H9 (cell line): ENCODE measurements at regions not wholly inside any gene's neighbourhood (a gene's known extent, or its start where the extent isn't known, plus 50 kb on each side); places are given as distances from the start of the nearest gene placed in this dataset.

Experiments
- DNase-seq: peaks from one replicate; pipeline ENCODE4 v3.0.0-alpha.2; 2017
- H2AFZ ChIP-seq: one replicate; pipeline ENCODE4 v1.6.1; 2013; ENCODE audit warnings: mild to moderate bottlenecking, low read length, control low read depth, moderate library complexity
- H2AK5ac ChIP-seq: 2 replicates; pipeline ENCODE4 v1.6.1; 2013; ENCODE audit warnings: low read length, control low read depth, mixed read lengths; ENCODE audit not compliant: insufficient read length
- H2BK120ac ChIP-seq: one replicate; pipeline ENCODE4 v1.6.1; 2013; ENCODE audit warnings: low read depth, mild to moderate bottlenecking, low read length, control low read depth, inconsistent platforms; ENCODE audit not compliant: poor library complexity, severe bottlenecking
- H2BK12ac ChIP-seq: 2 replicates; pipeline ENCODE4 v1.6.1; 2013; ENCODE audit warnings: low read length, control low read depth, mixed read lengths, low read depth; ENCODE audit not compliant: insufficient read length
- H2BK15ac ChIP-seq: 2 replicates; pipeline ENCODE4 v1.6.1; 2013; ENCODE audit warnings: low read depth, low read length, control low read depth
- H2BK20ac ChIP-seq: one replicate; pipeline ENCODE4 v1.6.1; 2013; ENCODE audit warnings: low read depth, mild to moderate bottlenecking, low read length, control low read depth, inconsistent platforms; ENCODE audit not compliant: poor library complexity, severe bottlenecking
- H2BK5ac ChIP-seq: 2 replicates; pipeline ENCODE4 v1.6.1; 2013; ENCODE audit warnings: low read length, control low read depth, mixed read lengths; ENCODE audit not compliant: insufficient read length
- H3K14ac ChIP-seq: 2 replicates; pipeline ENCODE4 v1.6.1; 2013; ENCODE audit warnings: low read length, control low read depth; ENCODE audit not compliant: insufficient read depth
- H3K18ac ChIP-seq: 2 replicates; pipeline ENCODE4 v1.6.1; 2013; ENCODE audit warnings: low read depth, mild to moderate bottlenecking, mixed read lengths, low read length, control low read depth; ENCODE audit not compliant: insufficient read length
- H3K23ac ChIP-seq: 2 replicates; pipeline ENCODE4 v1.6.1; 2013; ENCODE audit warnings: low read length, control low read depth, mixed read lengths, low read depth; ENCODE audit not compliant: insufficient read length
- H3K23me2 ChIP-seq: 2 replicates; pipeline ENCODE4 v1.6.1; 2013; ENCODE audit warnings: low read depth, mild to moderate bottlenecking, mixed read lengths, low read length, control low read depth; ENCODE audit not compliant: insufficient read length, poor library complexity, severe bottlenecking
- H3K27ac ChIP-seq: 2 replicates; pipeline ENCODE4 v1.5.1; 2013; ENCODE audit warnings: low read length, control low read depth, mixed read lengths, low read depth; ENCODE audit not compliant: insufficient read length
- H3K27me3 ChIP-seq: 2 replicates; pipeline ENCODE4 v1.6.1; 2013; ENCODE audit warnings: low read length, control low read depth, inconsistent platforms; ENCODE audit not compliant: insufficient read depth
- H3K4ac ChIP-seq: 2 replicates; pipeline ENCODE4 v1.6.1; 2013; ENCODE audit warnings: low read depth, mild to moderate bottlenecking, control low read depth, inconsistent platforms, low read length, moderate library complexity
- H3K4me1 ChIP-seq: 2 replicates; pipeline ENCODE4 v1.6.1; 2013; ENCODE audit warnings: low read length, control low read depth, inconsistent platforms; ENCODE audit not compliant: insufficient read depth
- H3K4me2 ChIP-seq: 2 replicates; pipeline ENCODE4 v1.6.1; 2013; ENCODE audit warnings: low read length, control low read depth, mixed read lengths; ENCODE audit not compliant: insufficient read length, insufficient read depth
- H3K56ac ChIP-seq: 2 replicates; pipeline ENCODE4 v1.6.1; 2013; ENCODE audit warnings: low read depth, mild to moderate bottlenecking, mixed read lengths, low read length, control low read depth; ENCODE audit not compliant: insufficient read length
- H3K79me1 ChIP-seq: 2 replicates; pipeline ENCODE4 v1.6.1; 2013; ENCODE audit warnings: low read depth, mild to moderate bottlenecking, moderate library complexity, low read length, control low read depth, inconsistent platforms; ENCODE audit not compliant: insufficient read depth, poor library complexity, severe bottlenecking
- H3K79me2 ChIP-seq: 2 replicates; pipeline ENCODE4 v1.6.1; 2013; ENCODE audit warnings: low read length, control low read depth, inconsistent platforms; ENCODE audit not compliant: insufficient read depth
- H3K9ac ChIP-seq: 2 replicates; pipeline ENCODE4 v1.6.1; 2013; ENCODE audit warnings: low read length, control low read depth, mixed read lengths; ENCODE audit not compliant: insufficient read length; ENCODE audit errors: extremely low read depth
- H3K9me3 ChIP-seq: one replicate; pipeline ENCODE4 v1.6.1; 2013; ENCODE audit warnings: low read depth, low read length, inconsistent platforms; ENCODE audit not compliant: control insufficient read depth
- H3T11ph ChIP-seq: one replicate; pipeline ENCODE4 v1.6.1; 2013; ENCODE audit warnings: mild to moderate bottlenecking, low read length, control low read depth, inconsistent platforms
- H4K20me1 ChIP-seq: one replicate; pipeline ENCODE4 v1.6.1; 2013; ENCODE audit not compliant: control insufficient read depth, insufficient read length, insufficient read depth
- H4K5ac ChIP-seq: 2 replicates; pipeline ENCODE4 v1.6.1; 2013; ENCODE audit warnings: low read depth, mild to moderate bottlenecking, mixed read lengths, low read length, control low read depth; ENCODE audit not compliant: insufficient read length
- H4K8ac ChIP-seq: replicated peaks from 2 replicates; pipeline ENCODE4 v1.6.1; 2013; ENCODE audit warnings: low read length, control low read depth, mixed read lengths, low read depth; ENCODE audit not compliant: insufficient read length
- H4K91ac ChIP-seq: 2 replicates; pipeline ENCODE4 v1.6.1; 2013; ENCODE audit warnings: low read depth, mild to moderate bottlenecking, moderate library complexity, mixed read lengths, low read length, control low read depth; ENCODE audit not compliant: insufficient read length
- H3K27ac Mint-ChIP-seq, 3 experiments: 2 replicates in 2 of 3; 3 replicates in 1 of 3; pipeline ENCODE4 v1.8.0; 2020 to 2021; ENCODE audit warnings: mixed read lengths in 3 of 3, mild to moderate bottlenecking in 1 of 3, moderate library complexity in 1 of 3
- H3K27me3 Mint-ChIP-seq: 2 replicates; pipeline ENCODE4 v1.8.0; 2021; ENCODE audit warnings: low read depth, mild to moderate bottlenecking, moderate library complexity, mixed read lengths
- H3K36me3 Mint-ChIP-seq, 3 experiments: 2 replicates in 2 of 3; 3 replicates in 1 of 3; pipeline ENCODE4 v1.8.0; 2020 to 2021; ENCODE audit warnings: low read depth in 3 of 3, mixed read lengths in 3 of 3; ENCODE audit not compliant: insufficient read depth in 1 of 3
- H3K4me1 Mint-ChIP-seq, 2 experiments: 2 replicates each; pipeline ENCODE4 v1.8.0; 2020; ENCODE audit warnings: mixed read lengths in 2 of 2
- H3K4me3 Mint-ChIP-seq, 2 experiments: 2 replicates in 1 of 2; 3 replicates in 1 of 2; pipeline ENCODE4 v1.8.0; 2020 to 2021; ENCODE audit warnings: mild to moderate bottlenecking in 2 of 2, mixed read lengths in 2 of 2, moderate library complexity in 1 of 2
- H3K9me3 Mint-ChIP-seq, 2 experiments: 2 replicates in 1 of 2; 3 replicates in 1 of 2; pipeline ENCODE4 v1.8.0; 2020; ENCODE audit warnings: mild to moderate bottlenecking in 2 of 2, mixed read lengths in 2 of 2, moderate library complexity in 1 of 2
- CTCF ChIP-seq: fragments of 200-600 bp; sonication (generic); conservative IDR thresholded peaks from 3 replicates; pipeline ENCODE4 v1.8.0; 2021; ENCODE audit warnings: antibody characterized with exemption, mild to moderate bottlenecking
- WGBS: extraction: QIAGEN DNeasy Blood & Tissue Kit; methylation state at CpG from one replicate; pipeline ENCODE4 v1.1.7; 2013; ENCODE audit warnings: missing lambda C conversion rate, low lambda C conversion rate, mixed read lengths; ENCODE audit not compliant: insufficient read length; ENCODE audit errors: extremely low coverage; 5-methylcytosine and 5-hydroxymethylcytosine counted together

DNA sequence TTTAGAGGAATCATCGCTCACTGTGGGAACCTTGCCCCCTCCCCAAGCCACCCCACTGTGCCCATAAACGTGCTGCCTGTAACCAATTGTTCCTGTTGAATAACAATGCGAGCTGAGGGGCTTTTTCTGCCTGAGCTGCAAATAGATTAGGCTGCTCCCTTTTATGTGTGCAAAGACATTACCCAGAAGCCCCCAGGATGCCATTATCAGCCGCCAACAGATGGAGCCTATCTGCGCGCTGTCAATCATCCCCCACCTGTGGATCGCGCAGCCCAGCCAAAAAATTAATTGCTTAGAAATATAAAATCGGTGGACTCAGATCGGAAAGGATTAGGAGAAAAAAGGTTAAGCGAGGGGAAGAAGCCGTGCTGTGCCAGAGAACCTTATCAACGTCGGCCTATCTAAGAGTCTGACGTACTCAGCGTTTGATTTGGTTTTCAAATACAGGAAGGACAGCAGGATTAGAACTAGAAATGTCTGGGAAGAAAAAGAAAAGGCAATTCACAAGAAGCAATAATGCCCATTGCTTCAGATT is 167.3 kb upstream of the MYO3A start:
- no peaks in the 10 kb centered on the region for H3K23me2 ChIP-seq
- peak; percentile 91 for DNase-seq
- H2BK20ac ChIP-seq: no peak overlapping the region
- H4K91ac ChIP-seq: no peak overlapping the region
- H3K4me2 ChIP-seq: peak overlapping the region; percentile 49
- H2AFZ ChIP-seq: no peak overlapping the region
- Mint-ChIP-seq H3K9me3 (peaks cover 3 to 5% of the 10 kb centered on the region in 2 experiments; a peak in 4 of 5 replicates), H3K27ac (peak overlapping the region; percentile 93 to 98 (median 96)), H3K36me3 (peaks cover 0 to 12% (median 11%) of the 10 kb centered on the region in 3 experiments; a peak in 6 of 7 replicates), H3K27me3 (peaks cover 24% of the 10 kb centered on the region), H3K4me1 (peaks cover 37 to 40% of the 10 kb centered on the region in 2 experiments), H3K4me3 (peak overlapping the region; percentile 68 to 76)
- H3T11ph ChIP-seq: no peak overlapping the region
- H3K4ac ChIP-seq: no peak overlapping the region
- no peak overlapping the region for H4K5ac ChIP-seq
- H2BK5ac ChIP-seq: no peak overlapping the region
- H3K9ac ChIP-seq: no peak overlapping the region
- no peaks in the 10 kb centered on the region for H4K20me1 ChIP-seq
- H3K56ac ChIP-seq: no peak overlapping the region
- H3K79me2 ChIP-seq: no peaks in the 10 kb centered on the region
- H2BK120ac ChIP-seq: no peak overlapping the region
- no peak overlapping the region for H4K8ac ChIP-seq
- no peak overlapping the region for H2BK12ac ChIP-seq
- H2BK15ac ChIP-seq: no peak overlapping the region
- WGBS: no CpG with 5 or more reads among the region's 16 CpGs
- no peak for TF ChIP-seq CTCF
- H3K27ac ChIP-seq: no peak overlapping the region
- H3K18ac ChIP-seq: no peak overlapping the region
- no peak overlapping the region for H2AK5ac ChIP-seq
- H3K79me1 ChIP-seq: no peaks in the 10 kb centered on the region
- no peaks in the 10 kb centered on the region for H3K9me3 ChIP-seq
- no peaks in the 10 kb centered on the region for H3K27me3 ChIP-seq
- no peaks in the 10 kb centered on the region; the same call in 1 of the 2 replicates for H3K4me1 ChIP-seq
- no peak overlapping the region for H3K14ac ChIP-seq
- H3K23ac ChIP-seq: no peak overlapping the region
